SK-N-SH (cell line): ENCODE measurements at regions not wholly inside any gene's neighbourhood (a gene's known extent, or its start where the extent isn't known, plus 50 kb on each side); places are given as distances from the start of the nearest gene placed in this dataset.
A peak's percentile ranks its signal among the peaks of the same experiment; 100 is the strongest.

Experiments
- CTCF ChIA-PET: fragments of 300-600, 350-600 bp; formaldehyde crosslinking; extraction: SDS; loops from one replicate; lab custom pipeline; 2021; lab: Yijun Ruan, JAX
- POLR2A ChIA-PET: fragments of 350-600 bp; sonication (Branson Sonifier 250); formaldehyde crosslinking; extraction: SDS; loops from one replicate; lab custom pipeline; 2020; ENCODE audit warnings: antibody characterized with exemption, inconsistent platforms; lab: Yijun Ruan, JAX
- DNase-seq: peaks from one replicate; pipeline ENCODE4 v3.0.0; 2012
- H2AFZ ChIP-seq: fragments of 200-600 bp; sonication (generic); 2 replicates; pipeline ENCODE4 v1.8.1; 2016; ENCODE audit warnings: antibody characterized with exemption, mild to moderate bottlenecking, low read depth
- H3F3A ChIP-seq: fragments of 200-600 bp; sonication (generic); replicated peaks from 2 replicates; pipeline ENCODE3; 2016; ENCODE audit warnings: antibody characterized with exemption, mild to moderate bottlenecking; ENCODE audit not compliant: insufficient read depth
- H3K27ac ChIP-seq, 2 experiments: fragments of 200-500 bp in 1 of 2; fragments of 200-600 bp in 1 of 2; sonication (Bioruptor generic) in 1 of 2; sonication (generic), shearing (Covaris generic) in 1 of 2; 2 replicates each; pipeline versions ENCODE4 v1.5.1 to v1.6.1; 2014 to 2016; ENCODE audit warnings: low read depth in 2 of 2, inconsistent platforms in 1 of 2, low read length in 1 of 2, mild to moderate bottlenecking in 1 of 2, mixed read lengths in 1 of 2
- H3K27me3 ChIP-seq: fragments of 200-600 bp; sonication (generic), shearing (Covaris generic); 2 replicates; pipeline ENCODE4 v1.6.1; 2016; ENCODE audit warnings: mixed run types; ENCODE audit not compliant: insufficient read depth
- H3K36me3 ChIP-seq, 2 experiments: fragments of 200-500 bp in 1 of 2; fragments of 200-600 bp in 1 of 2; sonication (Bioruptor generic) in 1 of 2; sonication (generic) in 1 of 2; replicated peaks in 1 of 2; 2 replicates each; pipeline versions ENCODE3 to v1.5.1; 2014 to 2016; ENCODE audit warnings: low read length in 1 of 2, mild to moderate bottlenecking in 1 of 2; ENCODE audit not compliant: insufficient read depth in 2 of 2, control insufficient read depth in 1 of 2
- H3K4me1 ChIP-seq, 2 experiments: fragments of 200-500 bp in 1 of 2; fragments of 200-600 bp in 1 of 2; sonication (Bioruptor generic) in 1 of 2; sonication (generic), shearing (Covaris generic) in 1 of 2; 2 replicates each; pipeline versions ENCODE4 v1.5.1 to v1.6.1; 2014 to 2016; ENCODE audit warnings: low read depth in 1 of 2, low read length in 1 of 2, mixed run types in 1 of 2; ENCODE audit not compliant: insufficient read depth in 2 of 2, control insufficient read depth in 1 of 2
- H3K4me2 ChIP-seq: fragments of 200-600 bp; sonication (generic), shearing (Covaris generic); 2 replicates; pipeline ENCODE4 v1.6.1; 2017; ENCODE audit warnings: mixed run types
- H3K4me3 ChIP-seq, 2 experiments: fragments of 200-500 bp in 1 of 2; fragments of 200-600 bp in 1 of 2; sonication (Bioruptor generic) in 1 of 2; sonication (generic), shearing (Covaris generic) in 1 of 2; 2 replicates each; pipeline versions ENCODE4 v1.5.1 to v1.8.1; 2014 to 2016; ENCODE audit warnings: low read depth in 2 of 2, inconsistent platforms in 1 of 2, low read length in 1 of 2, mild to moderate bottlenecking in 1 of 2, mixed read lengths in 1 of 2, moderate library complexity in 1 of 2
- H3K79me2 ChIP-seq: fragments of 200-600 bp; sonication (generic); 2 replicates; pipeline ENCODE4 v1.8.1; 2017; ENCODE audit warnings: mild to moderate bottlenecking; ENCODE audit not compliant: insufficient read depth
- H3K9ac ChIP-seq: fragments of 200-600 bp; sonication (generic); 2 replicates; pipeline ENCODE4 v1.6.1; 2017; ENCODE audit warnings: mixed run types
- H3K9me2 ChIP-seq: fragments of 200-600 bp; sonication (generic); 2 replicates; pipeline ENCODE4 v1.6.1; 2017; ENCODE audit warnings: mixed run types
- H3K9me3 ChIP-seq: fragments of 200-600 bp; sonication (generic); 2 replicates; pipeline ENCODE4 v1.6.1; 2017; ENCODE audit warnings: mixed run types, mild to moderate bottlenecking, moderate library complexity
- H4K20me1 ChIP-seq: fragments of 200-600 bp; sonication (generic); 2 replicates; pipeline ENCODE4 v1.6.1; 2017; ENCODE audit warnings: mild to moderate bottlenecking, mixed run types; ENCODE audit not compliant: insufficient read depth
- EZH2phosphoT487 ChIP-seq: fragments of 200-600 bp; sonication (generic); IDR thresholded peaks from 2 replicates; pipeline ENCODE4 v1.6.1; 2017; ENCODE audit warnings: low read depth, mixed run types, mild to moderate bottlenecking, antibody characterized with exemption, moderate library complexity, borderline replicate concordance
- FOXJ3 ChIP-seq: sonication (generic); formaldehyde crosslinking; IDR thresholded peaks from 2 replicates; pipeline ENCODE4 v1.5.1; 2020; ENCODE audit warnings: mild to moderate bottlenecking, missing genetic modification reagents
- NFIC ChIP-seq: IDR thresholded peaks from 2 replicates; pipeline ENCODE4 v1.4.0; 2012; ENCODE audit warnings: borderline replicate concordance
- POLR2AphosphoS5 ChIP-seq: IDR thresholded peaks from 2 replicates; pipeline ENCODE4 v1.6.1; 2012; ENCODE audit warnings: low read depth, low read length
- RAD21 ChIP-seq: IDR thresholded peaks from 2 replicates; pipeline ENCODE4 v1.6.1; 2012; ENCODE audit warnings: mild to moderate bottlenecking, low read length
- RXRA ChIP-seq: IDR thresholded peaks from 2 replicates; pipeline ENCODE4 v1.4.0; 2012; ENCODE audit warnings: low read depth, mild to moderate bottlenecking, borderline replicate concordance
- TCF12 ChIP-seq: IDR thresholded peaks from 2 replicates; pipeline ENCODE4 v1.4.0; 2012
- WGBS: methylation state at CpG from one replicate; pipeline ENCODE4 v1.1.6; 2017; ENCODE audit warnings: low lambda C conversion rate; 5-methylcytosine and 5-hydroxymethylcytosine counted together
- TF ChIP-seq, protein P1 (sequence below): fragments of 200-600 bp; sonication (generic); IDR thresholded peaks from 2 replicates; pipeline ENCODE4 v1.6.1; 2017; ENCODE audit warnings: antibody characterized with exemption, mild to moderate bottlenecking, moderate library complexity
- TF ChIP-seq, protein P2 (sequence below): IDR thresholded peaks from 2 replicates; pipeline ENCODE4; 2012
- TF ChIP-seq, protein P3 (sequence below): IDR thresholded peaks from 2 replicates; pipeline ENCODE4 v1.4.0; 2012; ENCODE audit warnings: low read depth, borderline replicate concordance
- TF ChIP-seq, protein P4 (sequence below): IDR thresholded peaks from 2 replicates; pipeline ENCODE4 v1.4.0; 2012; ENCODE audit warnings: low read depth

DNA sequence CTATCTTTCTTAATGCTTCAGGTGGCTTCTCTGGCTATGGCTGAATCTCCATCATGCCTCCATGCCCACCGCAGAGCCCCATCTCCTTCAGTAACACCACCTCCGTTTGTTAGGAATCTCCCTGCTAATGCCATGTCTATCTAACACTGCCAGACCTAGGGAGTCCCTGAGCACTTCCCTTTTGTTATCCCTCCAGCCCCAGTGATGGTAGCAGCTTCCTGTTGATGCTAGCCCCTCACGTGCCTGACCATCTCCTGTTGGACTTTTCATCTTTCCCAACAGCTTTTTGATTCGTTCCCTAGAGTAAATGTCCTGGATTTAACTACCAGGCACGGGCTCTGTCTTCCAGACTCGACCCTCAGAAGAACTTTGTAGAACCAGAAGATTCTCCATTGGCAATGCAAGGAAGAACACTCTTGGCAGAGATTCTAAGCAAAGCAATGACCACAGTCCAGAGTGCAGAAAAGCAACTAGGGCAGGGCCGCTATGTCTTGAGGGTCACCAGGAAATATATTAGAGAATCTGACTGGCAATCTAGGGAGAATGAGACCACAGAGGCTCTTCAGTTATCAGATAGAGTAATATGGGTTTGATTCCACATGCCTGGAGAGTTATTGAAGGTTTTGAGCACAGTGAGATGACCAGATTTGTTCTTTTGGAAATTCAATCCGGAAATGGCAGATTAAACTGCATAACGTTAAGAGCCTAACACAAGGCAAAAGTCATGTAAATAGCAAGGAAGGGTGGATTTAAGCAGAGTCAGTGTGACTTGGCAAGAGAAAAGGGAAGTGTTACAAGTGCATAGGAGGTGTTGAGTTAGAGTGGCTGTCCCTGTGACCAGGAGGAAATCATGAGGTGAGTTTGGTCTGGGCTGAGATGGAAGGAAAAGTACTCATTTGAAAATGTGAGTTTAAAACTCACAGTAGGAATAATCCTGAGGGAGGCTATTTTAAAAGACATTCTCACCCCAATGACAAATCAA is 555.2 kb downstream of the ACTL7B start (continued):
- TF ChIP-seq, protein P1, sequence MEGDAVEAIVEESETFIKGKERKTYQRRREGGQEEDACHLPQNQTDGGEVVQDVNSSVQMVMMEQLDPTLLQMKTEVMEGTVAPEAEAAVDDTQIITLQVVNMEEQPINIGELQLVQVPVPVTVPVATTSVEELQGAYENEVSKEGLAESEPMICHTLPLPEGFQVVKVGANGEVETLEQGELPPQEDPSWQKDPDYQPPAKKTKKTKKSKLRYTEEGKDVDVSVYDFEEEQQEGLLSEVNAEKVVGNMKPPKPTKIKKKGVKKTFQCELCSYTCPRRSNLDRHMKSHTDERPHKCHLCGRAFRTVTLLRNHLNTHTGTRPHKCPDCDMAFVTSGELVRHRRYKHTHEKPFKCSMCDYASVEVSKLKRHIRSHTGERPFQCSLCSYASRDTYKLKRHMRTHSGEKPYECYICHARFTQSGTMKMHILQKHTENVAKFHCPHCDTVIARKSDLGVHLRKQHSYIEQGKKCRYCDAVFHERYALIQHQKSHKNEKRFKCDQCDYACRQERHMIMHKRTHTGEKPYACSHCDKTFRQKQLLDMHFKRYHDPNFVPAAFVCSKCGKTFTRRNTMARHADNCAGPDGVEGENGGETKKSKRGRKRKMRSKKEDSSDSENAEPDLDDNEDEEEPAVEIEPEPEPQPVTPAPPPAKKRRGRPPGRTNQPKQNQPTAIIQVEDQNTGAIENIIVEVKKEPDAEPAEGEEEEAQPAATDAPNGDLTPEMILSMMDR: no peak
- no peak for TF ChIP-seq EZH2phosphoT487

DNA sequence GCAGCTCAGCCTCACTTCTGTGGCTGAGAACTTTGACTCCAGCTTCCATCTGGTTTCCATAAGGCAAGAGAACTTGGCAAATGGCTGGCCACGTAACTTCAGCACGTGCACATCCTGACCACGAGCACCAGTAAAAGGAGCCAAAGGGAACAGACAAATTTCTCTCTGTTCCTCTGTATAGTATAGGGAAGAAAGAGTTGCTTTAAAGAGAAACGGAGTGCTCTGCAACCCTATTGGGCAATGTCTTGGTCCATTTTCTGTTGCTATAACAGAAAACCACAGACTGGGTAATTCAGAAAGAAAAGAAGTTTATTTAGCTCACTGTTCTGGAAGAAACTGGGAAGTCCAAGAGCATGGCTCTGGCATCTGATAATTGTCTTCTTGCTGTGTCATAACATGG is 558.7 kb downstream of the ACTL7B start:
- DNase-seq: no peak
- no peak overlapping the region for H3K4me3 ChIP-seq
- no peak overlapping the region for H3K4me2 ChIP-seq

More for the DNA sequence above, 558.7 kb downstream of the ACTL7B start:
- no peaks in the 10 kb centered on the region for H3K36me3 ChIP-seq
- no peaks in the 10 kb centered on the region for H3K9me2 ChIP-seq
- no peaks in the 10 kb centered on the region for H4K20me1 ChIP-seq
- no peaks in the 10 kb centered on the region for H3K27me3 ChIP-seq
- H3K4me1 ChIP-seq: no peaks in the 10 kb centered on the region
- no peaks in the 10 kb centered on the region for H3K9me3 ChIP-seq
- TF ChIP-seq, protein P1: no peak
- TF ChIP-seq RAD21 (no peak), RXRA (no peak), NFIC (peak; percentile 4; the same call in 1 of the 2 replicates), FOXJ3 (CRISPR knock-in tag) (no peak), POLR2AphosphoS5 (no peak), EZH2phosphoT487 (no peak), TCF12 (peak; percentile 54; the same call in 1 of the 2 replicates)
- TF ChIP-seq, protein P2, sequence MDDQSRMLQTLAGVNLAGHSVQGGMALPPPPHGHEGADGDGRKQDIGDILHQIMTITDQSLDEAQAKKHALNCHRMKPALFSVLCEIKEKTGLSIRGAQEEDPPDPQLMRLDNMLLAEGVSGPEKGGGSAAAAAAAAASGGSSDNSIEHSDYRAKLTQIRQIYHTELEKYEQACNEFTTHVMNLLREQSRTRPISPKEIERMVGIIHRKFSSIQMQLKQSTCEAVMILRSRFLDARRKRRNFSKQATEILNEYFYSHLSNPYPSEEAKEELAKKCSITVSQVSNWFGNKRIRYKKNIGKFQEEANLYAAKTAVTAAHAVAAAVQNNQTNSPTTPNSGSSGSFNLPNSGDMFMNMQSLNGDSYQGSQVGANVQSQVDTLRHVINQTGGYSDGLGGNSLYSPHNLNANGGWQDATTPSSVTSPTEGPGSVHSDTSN: no peak
- TF ChIP-seq, protein P3, sequence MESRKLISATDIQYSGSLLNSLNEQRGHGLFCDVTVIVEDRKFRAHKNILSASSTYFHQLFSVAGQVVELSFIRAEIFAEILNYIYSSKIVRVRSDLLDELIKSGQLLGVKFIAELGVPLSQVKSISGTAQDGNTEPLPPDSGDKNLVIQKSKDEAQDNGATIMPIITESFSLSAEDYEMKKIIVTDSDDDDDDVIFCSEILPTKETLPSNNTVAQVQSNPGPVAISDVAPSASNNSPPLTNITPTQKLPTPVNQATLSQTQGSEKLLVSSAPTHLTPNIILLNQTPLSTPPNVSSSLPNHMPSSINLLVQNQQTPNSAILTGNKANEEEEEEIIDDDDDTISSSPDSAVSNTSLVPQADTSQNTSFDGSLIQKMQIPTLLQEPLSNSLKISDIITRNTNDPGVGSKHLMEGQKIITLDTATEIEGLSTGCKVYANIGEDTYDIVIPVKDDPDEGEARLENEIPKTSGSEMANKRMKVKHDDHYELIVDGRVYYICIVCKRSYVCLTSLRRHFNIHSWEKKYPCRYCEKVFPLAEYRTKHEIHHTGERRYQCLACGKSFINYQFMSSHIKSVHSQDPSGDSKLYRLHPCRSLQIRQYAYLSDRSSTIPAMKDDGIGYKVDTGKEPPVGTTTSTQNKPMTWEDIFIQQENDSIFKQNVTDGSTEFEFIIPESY: no peak
- TF ChIP-seq, protein P4, sequence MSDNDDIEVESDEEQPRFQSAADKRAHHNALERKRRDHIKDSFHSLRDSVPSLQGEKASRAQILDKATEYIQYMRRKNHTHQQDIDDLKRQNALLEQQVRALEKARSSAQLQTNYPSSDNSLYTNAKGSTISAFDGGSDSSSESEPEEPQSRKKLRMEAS: peak; percentile 46; the same call in 1 of the 2 replicates
- TF ChIP-seq, all 33 proteins: peak for 3
- no peaks in the 10 kb centered on the region for H3F3A ChIP-seq
- H3K27ac ChIP-seq: no peak overlapping the region
- POLR2A ChIA-PET: no interaction called here
- no peaks in the 10 kb centered on the region for H3K79me2 ChIP-seq
- no peak overlapping the region for H2AFZ ChIP-seq
- 11% methylated on average over 4 of the region's 4 CpGs for WGBS
- CTCF ChIA-PET: interaction anchor here (0.6 kb wide), 1 partner anchor 97 kb away, joined by 3 read pairs; no protein-coding TSS in a partner anchor
- no peak overlapping the region for H3K9ac ChIP-seq
